WERI-Rb-1 (cell line): ENCODE measurements at regions not wholly inside any gene's neighbourhood (a gene's known extent, or its start where the extent isn't known, plus 50 kb on each side); places are given as distances from the start of the nearest gene placed in this dataset.

Experiments
- DNase-seq: peaks from one replicate; pipeline ENCODE4 v3.0.0-alpha.2; 2020
- H3K27ac ChIP-seq: fragments of 250-450 bp; sonication (Bioruptor Pico); 2 replicates; pipeline ENCODE4 v1.5.1; 2020; ENCODE audit warnings: mild to moderate bottlenecking, moderate library complexity
- H3K27me3 ChIP-seq: fragments of 250-450 bp; sonication (Bioruptor Pico); 2 replicates; pipeline ENCODE4 v1.5.1; 2021; ENCODE audit warnings: mild to moderate bottlenecking, low read depth, moderate library complexity; ENCODE audit not compliant: insufficient read depth, severe bottlenecking
- H3K36me3 ChIP-seq: fragments of 250-450 bp; sonication (Bioruptor Pico); 2 replicates; pipeline ENCODE4 v1.5.1; 2020; ENCODE audit warnings: mild to moderate bottlenecking, moderate library complexity
- H3K4me3 ChIP-seq: 2 replicates; pipeline ENCODE4 v1.5.1; 2011; ENCODE audit warnings: low read depth, mild to moderate bottlenecking, control low read depth, low read length
- H3K9me3 ChIP-seq: fragments of 250-450 bp; sonication (Bioruptor Pico); 2 replicates; pipeline ENCODE4 v1.5.1; 2021; ENCODE audit warnings: mild to moderate bottlenecking, moderate library complexity; ENCODE audit not compliant: severe bottlenecking
- CTCF ChIP-seq: IDR thresholded peaks from 2 replicates; pipeline ENCODE4 v1.5.1; 2011; ENCODE audit warnings: low read depth, mild to moderate bottlenecking, control low read depth, inconsistent platforms, low read length

GRCh38 chr3:31117854-31118253, 223.4 kb upstream of the GADL1 start:
- H3K36me3 ChIP-seq, result no peaks in the 10 kb centered on the region
- no peak for TF ChIP-seq CTCF
- H3K27ac ChIP-seq, result no peak overlapping the region
- no peak overlapping the region for H3K4me3 ChIP-seq
- DNase-seq, result no peak
- H3K27me3 ChIP-seq, result no peaks in the 10 kb centered on the region
- peaks cover 6% of the 10 kb centered on the region for H3K9me3 ChIP-seq

GRCh38 chr3:31124373-31124772, 229.9 kb upstream of the GADL1 start:
- peaks cover 2% of the 10 kb centered on the region for H3K9me3 ChIP-seq
- no peak overlapping the region for H3K4me3 ChIP-seq
- H3K36me3 ChIP-seq, result no peaks in the 10 kb centered on the region
- no peak overlapping the region for H3K27ac ChIP-seq
- TF ChIP-seq CTCF, result no peak
- H3K27me3 ChIP-seq, result no peaks in the 10 kb centered on the region
- DNase-seq, result no peak

GRCh38 chr3:31125413-31126020, 231.1 kb upstream of the GADL1 start:
- H3K4me3 ChIP-seq, result no peak overlapping the region
- no peak overlapping the region for H3K27ac ChIP-seq
- H3K36me3 ChIP-seq, result no peaks in the 10 kb centered on the region
- no peaks in the 10 kb centered on the region for H3K9me3 ChIP-seq
- H3K27me3 ChIP-seq, result no peaks in the 10 kb centered on the region
- no peak for TF ChIP-seq CTCF
- no peak for DNase-seq

GRCh38 chr3:31129241-31129640, 234.8 kb upstream of the GADL1 start:
- no peak overlapping the region for H3K27ac ChIP-seq
- TF ChIP-seq CTCF, result no peak
- no peaks in the 10 kb centered on the region for H3K9me3 ChIP-seq
- DNase-seq, result no peak
- no peaks in the 10 kb centered on the region for H3K27me3 ChIP-seq
- H3K36me3 ChIP-seq, result no peaks in the 10 kb centered on the region
- H3K4me3 ChIP-seq, result no peak overlapping the region

GRCh38 chr3:31132132-31132769, 237.8 kb upstream of the GADL1 start:
- DNase-seq, result no peak
- Histone ChIP-seq H3K4me3 (no peak overlapping the region), H3K9me3 (no peaks in the 10 kb centered on the region), H3K27ac (no peak overlapping the region), H3K27me3 (no peaks in the 10 kb centered on the region), H3K36me3 (no peaks in the 10 kb centered on the region)
- peak; percentile 47 for TF ChIP-seq CTCF

- no peak overlapping the region for H3K27ac ChIP-seq
- TF ChIP-seq CTCF, result no peak
- no peak for DNase-seq
- H3K4me3 ChIP-seq, result no peak overlapping the region
- no peaks in the 10 kb centered on the region for H3K36me3 ChIP-seq
- H3K27me3 ChIP-seq, result no peaks in the 10 kb centered on the region
- H3K9me3 ChIP-seq, result no peaks in the 10 kb centered on the region
Measured at GRCh38 chr3:31133541-31133940, 239.1 kb upstream of the GADL1 start.
